ENCODE measurements at regions not wholly inside any gene's neighbourhood (a gene's known extent, or its start where the extent isn't known, plus 50 kb on each side); places are given as distances from the start of the nearest gene placed in this dataset.

DNA sequence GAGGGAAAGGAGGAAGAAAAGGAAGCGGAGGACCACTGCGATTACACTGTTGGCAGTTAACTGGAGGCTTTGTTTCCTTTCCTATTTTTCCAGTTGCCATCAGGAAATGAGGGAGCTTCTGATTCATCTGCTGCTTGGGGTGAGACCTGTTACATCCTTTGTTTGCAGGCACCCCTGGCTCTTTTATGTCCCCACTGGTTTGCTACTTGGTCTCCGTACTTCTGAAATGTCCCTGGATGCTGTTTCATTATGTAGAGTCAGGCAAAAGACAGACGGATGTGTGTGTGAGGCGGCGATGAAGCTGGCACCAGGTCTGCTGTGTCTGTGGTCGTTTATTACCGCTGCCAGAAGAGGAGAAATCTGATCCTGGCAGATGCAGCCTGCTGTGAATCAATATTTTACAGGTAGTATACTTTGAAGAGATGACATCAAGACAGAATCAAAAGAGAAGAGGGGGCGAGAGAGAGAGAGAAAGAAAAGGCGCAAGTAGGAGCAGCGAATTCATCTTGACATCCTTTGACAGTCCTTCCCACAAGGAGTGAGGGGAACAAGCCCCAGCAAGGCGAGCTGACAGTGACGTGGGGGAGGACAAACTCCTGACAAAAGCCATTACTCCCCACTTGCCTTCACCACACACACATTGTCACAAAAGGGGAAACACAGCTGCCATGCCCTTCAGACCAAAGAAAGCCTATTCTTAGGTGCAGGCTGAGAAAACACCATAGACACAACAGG, 145.9 kb upstream of the FBXL4 start:
- TF ChIP-seq, protein P1, sequence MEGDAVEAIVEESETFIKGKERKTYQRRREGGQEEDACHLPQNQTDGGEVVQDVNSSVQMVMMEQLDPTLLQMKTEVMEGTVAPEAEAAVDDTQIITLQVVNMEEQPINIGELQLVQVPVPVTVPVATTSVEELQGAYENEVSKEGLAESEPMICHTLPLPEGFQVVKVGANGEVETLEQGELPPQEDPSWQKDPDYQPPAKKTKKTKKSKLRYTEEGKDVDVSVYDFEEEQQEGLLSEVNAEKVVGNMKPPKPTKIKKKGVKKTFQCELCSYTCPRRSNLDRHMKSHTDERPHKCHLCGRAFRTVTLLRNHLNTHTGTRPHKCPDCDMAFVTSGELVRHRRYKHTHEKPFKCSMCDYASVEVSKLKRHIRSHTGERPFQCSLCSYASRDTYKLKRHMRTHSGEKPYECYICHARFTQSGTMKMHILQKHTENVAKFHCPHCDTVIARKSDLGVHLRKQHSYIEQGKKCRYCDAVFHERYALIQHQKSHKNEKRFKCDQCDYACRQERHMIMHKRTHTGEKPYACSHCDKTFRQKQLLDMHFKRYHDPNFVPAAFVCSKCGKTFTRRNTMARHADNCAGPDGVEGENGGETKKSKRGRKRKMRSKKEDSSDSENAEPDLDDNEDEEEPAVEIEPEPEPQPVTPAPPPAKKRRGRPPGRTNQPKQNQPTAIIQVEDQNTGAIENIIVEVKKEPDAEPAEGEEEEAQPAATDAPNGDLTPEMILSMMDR (conservative IDR thresholded peaks at IDR 0.05; ENCODE audit: low read depth, low read length), result no peak

DNA sequence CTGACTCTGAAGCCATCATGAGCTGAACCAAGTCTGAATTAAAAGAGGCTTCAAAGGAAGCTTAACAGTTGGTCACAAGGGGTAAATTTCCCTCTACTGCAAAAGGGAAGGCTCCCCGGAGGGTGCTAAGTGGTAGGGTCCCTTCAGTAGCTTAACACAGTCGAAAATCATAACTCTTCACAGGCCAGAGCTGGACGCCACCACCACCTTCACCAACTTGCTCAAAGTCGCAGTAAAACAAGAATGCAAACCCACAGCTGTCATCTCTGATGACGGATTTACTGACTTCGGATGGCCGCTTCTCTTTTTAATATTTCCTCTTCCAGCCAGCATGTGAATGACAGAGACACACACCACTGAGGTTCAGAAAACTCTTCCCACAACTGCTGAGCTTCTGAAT, 144.7 kb upstream of the FBXL4 start:
- peak overlapping the region; percentile 67 for H3K4me2 ChIP-seq
- no peaks in the 10 kb centered on the region for H3K36me3 ChIP-seq (ENCODE audit: insufficient read depth)
- no peaks in the 10 kb centered on the region for H3K79me2 ChIP-seq (ENCODE audit: insufficient read depth, low read depth)
- no peaks in the 10 kb centered on the region for H4K20me1 ChIP-seq (ENCODE audit: insufficient read depth)
- H3K4me1 ChIP-seq (ENCODE audit: low read depth, poor library complexity, severe bottlenecking), result peaks cover 48% of the 10 kb centered on the region
- no peak overlapping the region for H3K4me3 ChIP-seq (IDR thresholded peaks at IDR 0.05; ENCODE audit: insufficient read depth, low read depth, low read length)
- H3K27me3 ChIP-seq (ENCODE audit: insufficient read depth, low read depth), result no peaks in the 10 kb centered on the region
- TF ChIP-seq, protein P1 (conservative IDR thresholded peaks at IDR 0.05; ENCODE audit: low read depth, low read length), result no peak
- peak overlapping the region; percentile 18; the same call in 1 of the 2 replicates for H2AFZ ChIP-seq (ENCODE audit: low read depth)
- H3K27ac ChIP-seq, result peak overlapping the region; percentile 72
- peak overlapping the region; percentile 26; the same call in 1 of the 2 replicates for H3K9ac ChIP-seq

More for the DNA sequence above, 145.9 kb upstream of the FBXL4 start:
- no peaks in the 10 kb centered on the region for H3K36me3 ChIP-seq (ENCODE audit: insufficient read depth)
- peak overlapping the region; percentile 67 for H3K4me2 ChIP-seq
- peaks cover 44% of the 10 kb centered on the region for H3K4me1 ChIP-seq (ENCODE audit: low read depth, poor library complexity, severe bottlenecking)
- no peaks in the 10 kb centered on the region for H3K27me3 ChIP-seq (ENCODE audit: insufficient read depth, low read depth)
- H3K9ac ChIP-seq, result no peak overlapping the region
- H3K79me2 ChIP-seq (ENCODE audit: insufficient read depth, low read depth), result no peaks in the 10 kb centered on the region
- no peaks in the 10 kb centered on the region for H4K20me1 ChIP-seq (ENCODE audit: insufficient read depth)
- peak overlapping the region; percentile 72; the same call in 1 of the 2 replicates for H3K27ac ChIP-seq
- H2AFZ ChIP-seq (ENCODE audit: low read depth), result peak overlapping the region; percentile 61; the same call in 1 of the 2 replicates
- no peak overlapping the region for H3K4me3 ChIP-seq (IDR thresholded peaks at IDR 0.05; ENCODE audit: insufficient read depth, low read depth, low read length)

DNA sequence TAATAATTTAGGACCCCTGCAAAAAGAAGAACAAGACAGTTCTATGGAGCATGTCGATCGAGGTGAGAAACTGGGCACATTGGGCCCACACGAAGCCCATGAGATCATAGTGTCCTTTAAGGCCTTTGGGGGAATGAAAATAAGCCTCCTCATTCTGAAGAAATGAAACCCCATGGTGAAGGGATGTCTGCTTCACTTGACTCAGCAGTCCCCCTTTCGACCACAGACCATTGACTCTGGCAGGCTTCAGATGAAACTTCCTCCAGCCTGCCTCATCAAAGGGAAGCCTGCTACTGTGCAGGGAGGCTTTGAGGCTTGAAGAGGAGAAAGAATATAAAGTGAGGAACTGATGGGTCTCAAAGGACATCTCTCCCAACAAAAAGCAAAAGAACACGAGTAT, 144.2 kb upstream of the FBXL4 start:
- Histone ChIP-seq H2AFZ (ENCODE audit: low read depth) (peak overlapping the region; percentile 18; the same call in 1 of the 2 replicates), H3K4me3 (IDR thresholded peaks at IDR 0.05; ENCODE audit: insufficient read depth, low read depth, low read length) (no peak overlapping the region), H3K79me2 (ENCODE audit: insufficient read depth, low read depth) (no peaks in the 10 kb centered on the region), H4K20me1 (ENCODE audit: insufficient read depth) (no peaks in the 10 kb centered on the region), H3K4me2 (peak overlapping the region; percentile 67), H3K27me3 (ENCODE audit: insufficient read depth, low read depth) (no peaks in the 10 kb centered on the region), H3K4me1 (ENCODE audit: low read depth, poor library complexity, severe bottlenecking) (peaks cover 52% of the 10 kb centered on the region), H3K27ac (peak overlapping the region; percentile 72), H3K36me3 (ENCODE audit: insufficient read depth) (no peaks in the 10 kb centered on the region), H3K9ac (peak overlapping the region; percentile 26; the same call in 1 of the 2 replicates)
- TF ChIP-seq, protein P1 (conservative IDR thresholded peaks at IDR 0.05; ENCODE audit: low read depth, low read length), result no peak

DNA sequence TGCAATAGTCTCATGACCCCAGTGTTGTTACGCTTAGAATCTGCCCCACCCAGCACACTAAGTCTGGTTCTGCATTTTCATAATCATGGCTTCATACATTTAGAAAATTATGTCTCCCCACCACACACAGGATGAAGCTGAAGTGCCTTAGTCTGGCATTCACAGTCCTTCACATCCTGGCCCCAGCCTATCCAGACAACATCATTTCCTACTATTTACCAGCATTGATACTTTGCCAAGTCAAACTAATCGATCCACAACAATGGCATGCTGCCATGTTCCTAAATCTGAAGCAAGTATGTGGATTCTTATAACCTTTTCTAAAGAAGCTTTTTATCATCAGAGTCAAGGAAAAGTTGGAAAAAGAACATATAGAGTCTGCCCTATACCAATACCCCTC, 132.4 kb upstream of the FBXL4 start:
- H3K9ac ChIP-seq, result no peak overlapping the region
- no peaks in the 10 kb centered on the region for H3K79me2 ChIP-seq (ENCODE audit: insufficient read depth, low read depth)
- TF ChIP-seq, protein P1 (conservative IDR thresholded peaks at IDR 0.05; ENCODE audit: low read depth, low read length), result no peak
- H3K4me1 ChIP-seq (ENCODE audit: low read depth, poor library complexity, severe bottlenecking), result no peaks in the 10 kb centered on the region
- no peaks in the 10 kb centered on the region for H3K27me3 ChIP-seq (ENCODE audit: insufficient read depth, low read depth)
- H3K36me3 ChIP-seq (ENCODE audit: insufficient read depth), result no peaks in the 10 kb centered on the region
- H3K4me3 ChIP-seq (IDR thresholded peaks at IDR 0.05; ENCODE audit: insufficient read depth, low read depth, low read length), result no peak overlapping the region
- H2AFZ ChIP-seq (ENCODE audit: low read depth), result no peak overlapping the region
- H3K27ac ChIP-seq, result no peak overlapping the region
- no peak overlapping the region for H3K4me2 ChIP-seq
- H4K20me1 ChIP-seq (ENCODE audit: insufficient read depth), result no peaks in the 10 kb centered on the region

Measured in KMS-11 (cell line).